Activated CD4-positive, CD25-positive, alpha-beta regulatory T cell (primary cell): ENCODE measurements at regions not wholly inside any gene's neighbourhood (a gene's known extent, or its start where the extent isn't known, plus 50 kb on each side); places are given as distances from the start of the nearest gene placed in this dataset.

Experiments
- DNase-seq, 4 experiments: peaks; one replicate each; lab custom pipeline; 2025; lab: John Stamatoyannopoulos, UW

DNA sequence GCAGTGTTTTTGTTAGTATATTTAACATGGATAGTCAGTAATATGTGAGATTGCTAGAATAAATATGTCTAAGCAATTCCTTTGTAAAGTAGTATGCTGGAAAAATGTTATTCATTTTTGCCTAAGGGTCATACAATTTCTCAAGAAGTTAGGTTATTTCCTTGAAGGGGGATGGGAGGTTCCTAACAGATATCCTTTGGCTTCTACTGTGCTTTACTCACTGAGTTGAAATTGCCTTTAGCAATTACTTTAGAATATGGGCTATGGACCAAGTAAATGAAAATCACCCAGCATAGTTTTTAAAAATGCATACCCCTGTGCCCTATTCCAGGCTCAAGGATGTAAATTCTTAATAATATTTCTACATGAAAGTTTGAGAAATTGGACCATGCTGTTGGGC, 1386.4 kb upstream of the SLC39A10 start:
- no peak for DNase-seq

GRCh38 chr2:194264586-194264985, 1392.4 kb upstream of the SLC39A10 start:
- DNase-seq, result no peak

- no peak for DNase-seq
These were observed 1396.8 kb upstream of the SLC39A10 start for GRCh38 chr2:194260185-194260584.

DNA sequence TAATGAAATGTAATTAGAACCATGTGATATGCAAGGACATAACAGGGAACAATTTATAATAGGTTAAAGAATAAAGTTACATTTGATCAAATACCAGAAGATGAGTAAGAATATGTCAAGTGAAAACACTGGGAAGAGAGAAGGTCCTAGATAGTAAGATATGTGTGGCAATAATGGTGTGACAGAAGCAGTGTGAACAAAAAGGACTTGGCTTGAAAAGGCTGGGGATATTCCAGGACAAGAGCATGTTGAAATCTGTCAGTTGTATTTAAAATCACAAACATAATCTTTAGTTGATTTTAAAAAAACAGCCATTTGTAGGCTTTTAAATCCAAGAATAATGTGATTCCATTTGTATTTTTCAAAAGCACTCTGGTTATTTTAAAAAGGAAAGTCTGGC, 1399.9 kb upstream of the SLC39A10 start:
- DNase-seq, result no peak

- DNase-seq, result no peak
These were observed 1403.3 kb upstream of the SLC39A10 start for GRCh38 chr2:194253528-194254259.

DNA sequence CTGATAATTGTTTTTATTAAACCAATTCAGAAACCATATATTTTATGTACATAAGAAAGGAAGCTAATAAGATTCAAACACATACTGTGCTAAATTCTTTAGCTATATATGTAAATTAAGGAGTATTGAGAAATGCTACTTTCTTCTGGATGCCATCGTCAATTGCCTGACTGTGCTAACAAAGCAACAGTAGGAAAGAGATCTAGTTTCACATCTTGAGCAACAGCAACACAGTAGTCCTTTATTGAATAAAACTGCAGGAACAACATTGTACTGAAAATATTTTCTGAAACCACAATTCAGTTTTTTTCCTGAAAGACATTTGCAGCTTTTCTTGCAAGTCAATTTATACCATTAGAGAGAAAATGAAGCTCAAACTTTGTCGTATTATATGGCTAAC, 1404.9 kb upstream of the SLC39A10 start:
- DNase-seq, result no peak

DNA sequence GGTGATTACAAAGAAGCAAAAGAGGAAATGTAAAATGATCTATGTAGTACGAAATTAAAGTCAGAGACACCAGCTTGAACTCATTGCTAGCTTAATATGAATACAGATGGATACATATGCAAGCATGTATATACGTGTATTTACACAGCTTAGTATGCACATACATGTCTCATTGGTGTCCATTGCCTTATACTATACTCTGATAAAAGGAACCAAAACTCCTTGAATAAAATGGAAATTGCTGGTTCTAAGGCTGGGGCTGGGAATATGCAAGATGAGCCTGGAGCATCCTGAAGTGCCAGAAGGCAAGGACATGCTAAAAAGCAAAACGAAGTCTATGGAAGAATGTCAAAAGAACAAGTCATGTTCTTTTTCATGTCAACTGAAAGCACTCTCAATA, 1424.4 kb upstream of the SLC39A10 start:
- DNase-seq, result no peak

GRCh38 chr2:194223218-194223617, 1433.8 kb upstream of the SLC39A10 start:
- no peak for DNase-seq

GRCh38 chr2:194214192-194214591, 1442.8 kb upstream of the SLC39A10 start:
- no peak for DNase-seq

DNA sequence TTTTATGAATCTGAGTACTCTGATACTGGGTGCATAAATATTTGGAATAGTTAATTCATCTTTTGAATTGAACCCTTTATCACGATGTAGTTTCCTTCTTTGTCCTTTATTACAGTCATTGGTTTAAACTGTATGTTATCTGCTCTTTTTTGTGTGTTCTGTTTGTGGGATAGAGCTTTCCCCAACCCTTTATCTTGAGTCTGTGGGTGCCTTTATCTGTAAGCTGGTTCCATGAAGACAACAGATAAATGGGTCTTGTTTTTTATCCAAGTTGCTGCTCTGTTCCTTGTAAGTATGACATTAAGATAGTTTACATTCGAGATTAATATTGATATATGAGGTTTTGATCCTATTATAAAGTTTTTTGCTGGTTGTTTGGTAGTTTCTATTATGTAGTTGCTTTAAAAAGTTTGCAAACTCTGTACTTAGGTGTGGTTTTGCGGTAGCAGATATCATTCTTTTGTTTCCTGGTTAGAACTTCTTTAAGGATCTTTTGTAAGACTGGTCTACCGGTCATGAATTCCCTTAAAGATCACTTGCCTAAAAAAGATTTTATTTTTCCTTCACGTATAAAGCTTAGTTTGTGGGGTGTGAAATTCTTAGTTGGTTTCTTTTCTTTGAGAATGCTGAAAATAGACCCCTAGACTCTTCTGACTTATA, 1451.3 kb upstream of the SLC39A10 start:
- DNase-seq, result no peak

- no peak for DNase-seq
These were observed 1453.1 kb upstream of the SLC39A10 start for GRCh38 chr2:194203898-194204297.

- no peak for DNase-seq
These were observed 1474.1 kb upstream of the SLC39A10 start for GRCh38 chr2:194182888-194183287.

DNA sequence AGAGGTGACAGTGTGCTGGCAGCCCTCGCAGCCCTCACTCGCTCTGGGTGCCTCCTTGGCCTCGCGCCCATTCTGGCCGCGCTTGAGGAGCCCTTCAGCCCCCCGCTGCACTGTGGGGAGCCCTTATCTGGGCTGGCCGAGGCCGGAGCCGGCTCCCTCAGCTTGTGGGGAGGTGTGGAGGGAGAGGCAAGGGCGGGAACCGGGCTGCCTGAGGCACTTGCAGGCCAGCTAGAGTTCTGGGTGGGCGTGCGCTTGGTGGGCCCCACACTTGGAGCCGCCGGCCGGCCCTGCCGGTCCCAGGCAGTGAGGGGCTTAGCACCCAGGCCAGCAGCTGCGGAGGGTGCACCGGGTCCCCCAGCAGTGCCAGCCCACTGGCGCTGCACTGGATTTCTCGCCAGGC, 1480.9 kb upstream of the SLC39A10 start:
- no peak for DNase-seq

DNA sequence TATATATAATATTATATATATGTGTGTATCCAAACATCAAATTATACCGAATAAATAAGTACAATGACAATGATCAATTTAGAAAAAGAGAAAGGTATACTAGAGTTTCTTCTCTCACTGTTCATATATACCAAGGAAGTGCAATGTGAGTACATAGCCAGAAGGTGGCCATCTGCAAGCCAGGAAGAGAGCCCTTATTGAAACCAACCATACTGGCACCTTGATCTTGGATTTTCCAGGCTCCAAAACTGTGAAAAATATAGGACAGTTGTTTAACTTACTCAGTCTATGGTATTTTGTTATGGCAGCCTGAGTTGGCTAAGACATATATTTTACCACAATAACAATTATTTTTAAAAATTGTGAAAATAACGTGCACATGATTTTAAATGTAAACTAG, 1490.2 kb upstream of the SLC39A10 start:
- DNase-seq, result no peak

GRCh38 chr2:194155431-194155830, 1501.6 kb upstream of the SLC39A10 start:
- no peak for DNase-seq

- DNase-seq, result no peak
These were observed 1505.8 kb upstream of the SLC39A10 start for GRCh38 chr2:194151231-194151630.

GRCh38 chr2:194135463-194135862, 1521.6 kb upstream of the SLC39A10 start:
- DNase-seq, result no peak

GRCh38 chr2:194128810-194129209, 1528.2 kb upstream of the SLC39A10 start:
- DNase-seq, result no peak

DNA sequence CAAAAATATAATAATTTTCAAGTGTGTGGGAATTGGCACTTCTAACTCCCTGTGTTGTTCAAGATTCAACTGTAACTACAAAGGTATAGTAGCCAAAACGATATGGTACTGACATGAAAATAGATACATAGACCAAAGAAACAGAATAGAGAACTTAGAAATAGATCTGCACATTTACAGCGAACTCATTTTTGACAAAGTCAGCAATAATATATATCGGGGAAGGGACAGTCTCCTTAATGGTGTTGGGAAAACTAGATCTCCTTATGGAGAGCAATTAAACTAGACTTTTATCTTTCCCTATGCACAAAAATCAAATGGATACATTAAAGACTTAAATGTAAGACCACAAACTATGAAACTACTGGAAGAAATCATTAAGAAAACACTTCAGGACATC, 1530.6 kb upstream of the SLC39A10 start:
- DNase-seq, result no peak

DNA sequence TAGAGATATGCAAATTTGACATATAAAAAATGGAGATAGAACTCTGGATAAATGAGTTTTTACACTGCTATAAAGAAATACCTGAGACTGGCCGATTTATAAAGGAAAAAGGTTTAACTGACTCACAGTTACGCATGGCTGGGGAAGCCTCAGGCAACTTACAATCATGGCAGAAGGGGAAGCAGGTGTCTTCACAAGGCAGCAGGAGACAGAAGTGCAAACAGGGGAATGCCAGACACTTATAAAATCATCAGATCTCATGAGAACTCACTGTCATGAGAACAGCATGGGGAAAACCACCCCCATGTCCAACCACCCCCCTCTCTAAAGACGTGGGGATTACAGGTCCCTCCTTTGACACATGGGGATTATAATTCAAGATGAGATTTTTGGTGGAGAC, 1540.2 kb upstream of the SLC39A10 start:
- no peak for DNase-seq

- no peak for DNase-seq
These were observed 1551.7 kb upstream of the SLC39A10 start for GRCh38 chr2:194105358-194105757.

- no peak for DNase-seq
These were observed 1552.3 kb upstream of the SLC39A10 start for GRCh38 chr2:194104687-194105086.

GRCh38 chr2:194103941-194104659, 1552.9 kb upstream of the SLC39A10 start:
- DNase-seq, result no peak
